Lower lobe of right lung (tissue), 2 donors: ENCODE measurements at regions not wholly inside any gene's neighbourhood (a gene's known extent, or its start where the extent isn't known, plus 50 kb on each side); places are given as distances from the start of the nearest gene placed in this dataset.

Experiments
- ATAC-seq, 2 donors: fragments of 200-7000 bp; cut with Tn5 transposase; one replicate each; pipeline ENCODE4 v1.9.1; 2020 to 2022; ENCODE audit warnings: mild to moderate bottlenecking in 2 of 2, moderate library complexity in 2 of 2
- DNase-seq: peaks from one replicate; pipeline ENCODE4 v3.0.0-alpha.2; 2020
- H3K27ac ChIP-seq: fragments of 200-600 bp; one replicate; pipeline ENCODE4 v1.8.0; 2022
- H3K27me3 ChIP-seq: fragments of 200-600 bp; one replicate; pipeline ENCODE4 v1.8.0; 2022; ENCODE audit warnings: low read depth
- H3K36me3 ChIP-seq: fragments of 200-600 bp; one replicate; pipeline ENCODE4 v1.8.0; 2022; ENCODE audit warnings: mild to moderate bottlenecking
- H3K4me1 ChIP-seq: fragments of 200-600 bp; one replicate; pipeline ENCODE4 v1.8.0; 2022
- H3K4me3 ChIP-seq: fragments of 200-600 bp; one replicate; pipeline ENCODE4 v1.8.0; 2022; ENCODE audit warnings: mild to moderate bottlenecking
- H3K9me3 ChIP-seq: fragments of 200-600 bp; one replicate; pipeline ENCODE4 v1.8.0; 2022
- intact Hi-C: fragments of 100-400 bp; cut with DNase I; formaldehyde crosslinking; loops from one replicate; pipeline ENCODE4 v1.11.0; 2022
- TF ChIP-seq, protein P1 (sequence below): fragments of 200-600 bp; IDR thresholded peaks from one replicate; pipeline ENCODE4 v1.8.0; 2022; ENCODE audit warnings: antibody characterized with exemption, mild to moderate bottlenecking
- donor health status: DM: no; HTN: yes; CAD: no; lungs with severe emphysema.

GRCh38 chr2:23077596-23077995, 307.4 kb upstream of the KLHL29 start:
- Histone ChIP-seq H3K4me3 (no peak overlapping the region), H3K36me3 (no peaks in the 10 kb centered on the region), H3K27me3 (no peaks in the 10 kb centered on the region), H3K9me3 (no peaks in the 10 kb centered on the region), H3K27ac (no peak overlapping the region), H3K4me1 (no peaks in the 10 kb centered on the region)
- no peak for DNase-seq
- TF ChIP-seq, protein P1, sequence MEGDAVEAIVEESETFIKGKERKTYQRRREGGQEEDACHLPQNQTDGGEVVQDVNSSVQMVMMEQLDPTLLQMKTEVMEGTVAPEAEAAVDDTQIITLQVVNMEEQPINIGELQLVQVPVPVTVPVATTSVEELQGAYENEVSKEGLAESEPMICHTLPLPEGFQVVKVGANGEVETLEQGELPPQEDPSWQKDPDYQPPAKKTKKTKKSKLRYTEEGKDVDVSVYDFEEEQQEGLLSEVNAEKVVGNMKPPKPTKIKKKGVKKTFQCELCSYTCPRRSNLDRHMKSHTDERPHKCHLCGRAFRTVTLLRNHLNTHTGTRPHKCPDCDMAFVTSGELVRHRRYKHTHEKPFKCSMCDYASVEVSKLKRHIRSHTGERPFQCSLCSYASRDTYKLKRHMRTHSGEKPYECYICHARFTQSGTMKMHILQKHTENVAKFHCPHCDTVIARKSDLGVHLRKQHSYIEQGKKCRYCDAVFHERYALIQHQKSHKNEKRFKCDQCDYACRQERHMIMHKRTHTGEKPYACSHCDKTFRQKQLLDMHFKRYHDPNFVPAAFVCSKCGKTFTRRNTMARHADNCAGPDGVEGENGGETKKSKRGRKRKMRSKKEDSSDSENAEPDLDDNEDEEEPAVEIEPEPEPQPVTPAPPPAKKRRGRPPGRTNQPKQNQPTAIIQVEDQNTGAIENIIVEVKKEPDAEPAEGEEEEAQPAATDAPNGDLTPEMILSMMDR, result no peak
- no peak for ATAC-seq
- intact Hi-C loops, result no loop called here

DNA sequence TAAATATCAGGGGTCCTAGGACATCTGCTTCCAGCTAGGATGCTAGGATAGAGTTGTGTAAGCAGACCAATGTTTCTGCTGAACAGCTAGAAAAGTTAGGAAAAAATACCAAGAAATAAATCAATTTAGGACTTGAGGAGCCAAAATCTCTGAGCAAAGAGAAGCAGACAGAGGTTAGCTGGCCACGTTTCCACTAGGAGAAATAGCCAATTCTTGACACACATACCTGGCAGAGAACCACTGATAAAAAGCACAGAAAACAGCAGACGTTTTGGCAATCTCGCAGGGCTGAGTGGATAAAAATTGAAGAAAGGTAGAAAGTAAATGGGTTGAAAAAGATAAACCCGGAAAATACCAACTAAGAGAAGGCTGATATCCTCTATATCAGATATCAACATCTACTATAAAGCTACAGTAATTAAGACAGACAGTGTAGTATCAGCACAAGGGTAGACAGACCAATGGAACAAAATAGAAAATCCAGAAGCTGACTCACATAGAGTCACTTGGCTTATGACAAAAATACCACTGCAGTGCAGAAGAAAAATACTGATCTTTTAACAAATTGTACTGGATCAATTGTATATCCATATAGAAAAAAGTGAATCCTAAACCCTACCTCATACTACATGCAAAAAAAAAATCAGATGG, 306.1 kb upstream of the KLHL29 start:
- TF ChIP-seq, protein P1, result no peak
- ATAC-seq (no peak), DNase-seq (no peak)
- no peaks in the 10 kb centered on the region for H3K4me1 ChIP-seq
- H3K9me3 ChIP-seq, result no peaks in the 10 kb centered on the region
- no peak overlapping the region for H3K27ac ChIP-seq
- intact Hi-C loops, result no loop called here
- no peak overlapping the region for H3K4me3 ChIP-seq
- no peaks in the 10 kb centered on the region for H3K27me3 ChIP-seq
- no peaks in the 10 kb centered on the region for H3K36me3 ChIP-seq

DNA sequence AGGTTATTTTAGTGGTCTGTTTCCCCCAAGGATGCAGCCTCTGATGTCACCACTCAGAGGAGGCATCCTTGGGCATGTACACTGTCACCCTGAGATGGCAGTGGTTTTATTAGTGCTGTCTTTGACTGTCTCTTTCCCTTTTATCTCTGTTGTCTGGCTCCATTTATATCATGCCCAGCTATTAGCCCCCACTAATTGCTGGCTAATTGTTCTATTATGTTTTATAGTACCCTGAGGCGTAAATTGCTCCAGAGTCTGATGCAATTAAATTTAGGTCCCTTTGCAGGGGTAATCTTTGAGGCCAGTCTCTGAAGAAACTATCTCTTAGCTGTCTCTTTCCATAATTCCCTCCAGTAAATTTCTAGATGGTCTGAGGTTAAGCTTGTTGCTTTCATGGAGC, 301.0 kb upstream of the KLHL29 start:
- H3K27me3 ChIP-seq, result no peaks in the 10 kb centered on the region
- no peaks in the 10 kb centered on the region for H3K36me3 ChIP-seq
- no peak overlapping the region for H3K4me3 ChIP-seq
- H3K4me1 ChIP-seq, result no peaks in the 10 kb centered on the region
- DNase-seq (no peak), ATAC-seq (no peak)
- TF ChIP-seq, protein P1, result no peak
- H3K27ac ChIP-seq, result no peak overlapping the region
- H3K9me3 ChIP-seq, result no peaks in the 10 kb centered on the region
- intact Hi-C loops, result no loop called here

GRCh38 chr2:23091019-23091418, 294.0 kb upstream of the KLHL29 start:
- no peaks in the 10 kb centered on the region for H3K36me3 ChIP-seq
- no peaks in the 10 kb centered on the region for H3K9me3 ChIP-seq
- ATAC-seq (no peak), DNase-seq (no peak)
- intact Hi-C loops, result no loop called here
- TF ChIP-seq, protein P1, result no peak
- no peak overlapping the region for H3K27ac ChIP-seq
- H3K4me3 ChIP-seq, result no peak overlapping the region
- H3K27me3 ChIP-seq, result no peaks in the 10 kb centered on the region
- H3K4me1 ChIP-seq, result no peaks in the 10 kb centered on the region

GRCh38 chr2:23091900-23092299, 293.1 kb upstream of the KLHL29 start:
- Histone ChIP-seq H3K36me3 (no peaks in the 10 kb centered on the region), H3K4me1 (no peaks in the 10 kb centered on the region), H3K9me3 (no peaks in the 10 kb centered on the region), H3K27me3 (no peaks in the 10 kb centered on the region), H3K4me3 (no peak overlapping the region), H3K27ac (no peak overlapping the region)
- no peak for DNase-seq
- TF ChIP-seq, protein P1, result no peak
- ATAC-seq, result no peak
- intact Hi-C loops, result no loop called here
